Mesenteric fat pad (tissue), 1 donor: ENCODE measurements at regions not wholly inside any gene's neighbourhood (a gene's known extent, or its start where the extent isn't known, plus 50 kb on each side); places are given as distances from the start of the nearest gene placed in this dataset.

ENCODE experiments used
- DNase-seq: peaks from one replicate; pipeline ENCODE4 v3.0.0-alpha.2; 2020; ENCODE audit warnings: low spot score
- donor health status: DM: yes; HTN: yes; CAD: no.

DNA sequence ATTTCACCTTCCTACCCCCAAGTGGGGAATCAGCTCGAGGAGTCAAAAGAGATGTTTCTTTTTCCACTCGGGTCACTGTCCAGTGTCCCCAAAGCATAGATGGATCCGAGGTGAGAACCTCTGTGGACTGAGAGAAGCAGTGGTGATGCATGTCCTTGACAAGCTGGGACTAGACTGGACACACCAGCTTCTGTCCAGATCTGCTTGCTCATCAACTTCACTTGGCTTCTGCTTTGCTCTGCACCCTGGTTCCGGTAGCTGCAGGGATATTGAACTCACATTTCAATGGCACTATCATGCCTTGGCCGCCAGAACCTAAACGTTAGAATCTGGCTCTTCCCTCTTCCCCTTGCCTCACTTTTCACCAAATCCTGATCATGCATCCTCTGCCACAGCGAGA is 50.3 kb upstream of the CXCL12 start:
- no peak for DNase-seq

DNA sequence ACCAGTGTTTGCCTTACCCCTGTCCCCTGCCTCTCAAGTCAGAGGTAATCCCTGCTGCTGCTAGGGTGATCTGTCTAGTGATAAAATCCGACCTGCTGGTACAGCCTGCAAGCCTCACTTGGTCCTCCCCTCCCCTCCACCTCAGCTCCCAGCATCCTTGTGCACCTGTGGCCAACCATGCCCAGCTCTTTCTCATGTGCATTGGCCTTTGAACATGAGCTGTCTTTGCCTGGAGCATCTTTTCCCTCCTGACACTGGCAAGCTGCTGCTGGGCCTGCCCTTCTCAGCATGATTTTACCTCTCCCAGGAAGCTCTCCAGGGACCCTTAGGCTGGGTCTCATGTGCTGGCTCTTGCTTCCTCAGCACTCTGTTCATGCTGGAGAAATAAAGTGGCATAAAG is 51.3 kb upstream of the CXCL12 start:
- no peak for DNase-seq

DNA sequence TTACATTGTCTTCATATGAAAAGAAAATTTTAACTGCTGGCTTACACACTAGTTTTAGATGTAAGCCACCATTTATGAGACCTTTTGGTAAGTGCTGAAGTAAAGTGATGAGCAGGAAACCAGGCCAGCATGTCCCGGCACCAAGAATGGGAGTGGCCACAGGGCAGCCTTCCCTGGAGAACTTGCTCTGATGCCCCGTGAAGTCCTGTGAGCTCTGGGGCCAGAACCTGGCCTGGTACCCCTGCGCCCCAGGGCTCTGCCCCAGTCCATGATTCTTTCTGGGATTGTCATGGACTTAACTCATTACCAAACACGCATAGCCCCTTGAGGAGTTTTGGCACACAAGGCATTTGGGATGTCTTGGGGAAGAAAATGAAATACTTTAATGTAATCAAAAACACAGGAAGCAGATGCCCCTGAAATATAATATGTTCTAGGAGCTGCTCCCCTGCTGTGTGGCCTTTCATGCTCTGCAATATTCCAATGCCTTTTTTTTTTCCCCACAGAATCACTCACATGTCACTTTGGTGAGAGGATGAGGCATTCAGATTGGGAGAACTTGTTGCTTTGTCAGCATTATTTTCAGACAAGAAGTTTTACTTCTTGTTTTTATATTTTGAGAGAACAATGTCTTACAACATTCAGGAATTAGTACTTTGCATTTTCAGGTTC is 53.1 kb upstream of the CXCL12 start:
- DNase-seq: no peak

DNA sequence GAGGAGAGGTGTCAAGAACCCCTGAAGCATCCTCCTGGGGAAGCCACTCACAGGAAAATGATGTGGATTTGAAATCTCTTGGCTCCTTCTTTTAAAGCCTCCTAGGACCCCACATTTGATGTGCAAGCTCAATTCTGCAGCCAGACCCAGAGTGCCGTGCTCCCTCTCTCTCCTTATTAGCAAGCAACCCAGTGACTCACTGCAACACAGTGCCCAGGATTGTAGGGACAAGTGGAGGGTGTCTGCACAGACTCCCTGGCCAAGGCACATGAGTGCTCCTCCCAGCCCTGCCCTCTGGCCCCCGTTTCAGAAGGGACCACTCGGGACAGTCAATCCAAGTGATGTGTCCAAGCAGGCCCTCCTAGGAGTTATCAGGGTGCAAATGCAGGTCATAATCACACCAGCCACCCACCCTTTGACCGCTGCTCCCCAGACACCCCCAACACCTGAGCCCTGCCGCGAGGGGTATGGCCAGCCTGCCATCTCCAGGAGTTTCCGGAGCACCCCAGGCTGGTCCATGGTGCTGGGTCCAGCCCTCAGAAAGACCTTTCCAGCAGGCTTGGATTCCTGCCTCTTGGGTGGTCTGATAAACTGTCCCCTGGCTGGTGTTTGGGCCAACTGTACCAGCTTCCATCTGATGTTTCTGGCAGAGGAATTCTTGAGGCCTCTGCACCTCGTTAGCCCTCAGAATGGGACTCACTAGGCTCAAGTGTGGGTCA is 54.5 kb upstream of the CXCL12 start:
- peak; percentile 62 for DNase-seq

DNA sequence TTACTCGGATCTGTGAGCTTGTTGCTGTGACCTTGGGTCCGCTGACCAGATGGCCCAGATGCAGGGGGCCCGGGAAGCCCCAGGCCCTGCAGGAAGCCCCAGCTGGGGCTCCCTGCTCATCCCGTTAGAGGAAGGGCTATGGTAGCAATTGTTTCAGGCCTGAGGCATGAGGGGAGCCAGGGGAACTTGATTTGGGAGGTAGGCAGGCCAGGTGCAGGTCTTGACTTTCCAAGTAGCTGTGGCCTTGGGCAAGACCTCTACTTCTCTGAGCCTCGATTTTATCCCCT is 55.0 kb upstream of the CXCL12 start:
- DNase-seq: peak; percentile 72

DNA sequence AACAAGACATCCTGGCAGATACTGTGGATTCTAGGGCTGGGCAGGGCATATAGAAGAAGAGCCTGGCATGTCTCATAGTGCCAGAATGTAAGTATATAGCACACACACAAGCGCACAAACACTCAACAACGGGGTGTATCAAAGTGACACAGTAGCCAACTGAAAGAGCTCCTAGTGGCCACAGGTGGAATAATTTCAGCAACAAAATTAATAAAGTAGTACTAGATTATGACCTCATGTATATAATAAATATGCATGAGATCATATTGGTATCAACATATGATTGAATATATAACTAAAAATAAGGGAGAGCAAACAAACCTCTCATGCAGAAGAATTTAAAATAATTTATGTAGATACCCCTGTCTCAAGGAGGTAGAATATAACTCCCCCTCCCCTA is 72.4 kb upstream of the CXCL12 start:
- no peak for DNase-seq

DNA sequence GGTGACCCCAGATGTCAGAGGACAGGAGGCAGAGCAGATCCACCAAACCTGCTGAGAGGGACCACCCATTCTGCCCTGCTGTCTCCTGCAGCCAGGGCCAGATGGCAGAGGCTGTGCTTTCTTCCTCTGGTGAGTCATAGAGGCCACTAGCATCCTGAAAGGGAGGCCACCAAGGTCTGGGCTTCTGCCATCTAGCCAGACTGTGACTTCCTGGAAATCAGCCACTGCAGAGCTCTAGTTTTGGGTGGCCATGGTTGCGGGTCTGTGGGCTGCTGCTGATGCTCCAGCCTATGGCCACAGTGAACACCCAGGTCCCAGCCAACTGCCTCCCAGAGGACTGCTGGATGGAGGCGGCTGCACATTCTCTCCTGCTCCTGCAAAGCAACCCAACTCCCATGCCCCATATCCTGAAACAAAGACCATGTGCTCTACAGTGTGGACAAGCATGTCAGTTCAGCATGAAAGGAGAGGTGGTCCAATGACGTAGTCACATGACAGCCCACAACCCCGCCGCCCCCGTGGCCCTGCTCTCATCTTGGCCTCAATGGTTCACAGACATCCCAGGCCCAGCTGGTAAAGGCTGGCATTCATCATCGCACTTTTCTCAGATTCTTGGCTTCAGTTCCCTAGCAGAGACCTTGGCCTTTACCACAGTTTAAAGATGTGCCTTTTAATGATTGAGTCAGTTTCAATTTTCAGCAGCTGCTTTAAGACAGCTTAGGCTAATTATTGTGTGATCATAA is 73.9 kb upstream of the CXCL12 start:
- DNase-seq: peak; percentile 72

DNA sequence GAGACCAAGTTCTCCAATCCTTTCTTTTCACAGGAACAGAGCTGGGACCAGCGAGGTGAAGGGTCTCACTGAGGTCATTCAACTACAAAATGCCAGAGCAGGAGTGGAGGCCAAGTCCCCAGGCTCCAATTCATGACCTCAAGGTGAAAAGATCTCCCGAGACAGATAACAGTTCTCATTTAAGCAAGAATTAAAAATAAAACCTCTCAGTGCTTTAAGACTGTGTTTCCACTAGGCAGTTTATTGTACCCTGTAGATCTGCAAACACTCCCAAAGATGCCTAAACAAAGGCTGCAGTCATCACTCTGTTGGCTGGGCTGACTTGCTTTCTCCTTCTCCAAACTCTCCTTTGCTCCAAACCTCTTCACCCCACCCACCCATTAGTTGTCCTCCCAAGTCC is 74.8 kb upstream of the CXCL12 start:
- no peak for DNase-seq

DNA sequence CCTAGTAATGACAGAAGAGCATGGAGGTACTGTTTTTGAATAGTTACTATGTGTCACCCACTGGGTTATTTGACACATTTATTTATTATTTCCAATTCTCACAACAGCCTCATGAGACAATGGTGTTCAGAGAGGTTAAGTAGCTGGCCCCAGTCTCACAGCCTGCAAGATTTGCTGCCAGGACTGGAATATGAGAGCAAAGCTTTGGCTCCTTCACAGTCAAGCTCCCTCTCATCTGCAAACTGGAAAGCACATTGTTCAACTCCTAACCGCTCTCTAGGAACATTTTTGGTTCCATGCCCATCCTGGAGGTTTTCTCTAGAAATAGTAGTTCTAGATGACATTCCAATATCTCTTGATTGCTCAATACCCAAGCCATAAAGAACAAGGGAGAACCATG is 75.5 kb upstream of the CXCL12 start:
- DNase-seq: no peak

DNA sequence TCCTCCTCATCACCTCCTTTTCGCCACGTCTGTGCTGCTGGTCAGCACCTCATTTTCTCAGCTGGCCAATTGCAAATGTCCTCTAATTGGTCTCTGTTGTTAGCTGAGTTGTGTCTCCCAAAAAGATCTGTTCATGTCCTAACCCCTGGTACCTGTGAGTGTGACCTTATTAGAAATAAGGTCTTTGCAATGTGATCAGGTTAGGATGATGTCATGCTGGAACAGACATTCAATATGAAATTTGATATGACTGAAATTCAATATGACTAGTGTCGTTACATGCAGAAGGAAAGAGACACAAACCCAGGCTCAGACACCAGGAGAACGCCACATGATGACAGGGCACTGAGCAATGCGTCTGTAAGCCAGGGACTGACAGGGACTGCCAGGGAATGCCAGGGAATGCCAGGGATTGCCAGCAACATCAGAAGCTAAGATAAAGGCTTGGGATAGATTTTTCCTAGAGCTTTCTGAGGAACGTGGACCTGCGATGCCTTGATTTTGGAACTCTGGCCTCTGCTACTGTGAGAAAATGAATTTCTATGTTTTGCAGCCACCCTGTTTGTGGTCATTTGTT is 77.5 kb upstream of the CXCL12 start:
- no peak for DNase-seq

DNA sequence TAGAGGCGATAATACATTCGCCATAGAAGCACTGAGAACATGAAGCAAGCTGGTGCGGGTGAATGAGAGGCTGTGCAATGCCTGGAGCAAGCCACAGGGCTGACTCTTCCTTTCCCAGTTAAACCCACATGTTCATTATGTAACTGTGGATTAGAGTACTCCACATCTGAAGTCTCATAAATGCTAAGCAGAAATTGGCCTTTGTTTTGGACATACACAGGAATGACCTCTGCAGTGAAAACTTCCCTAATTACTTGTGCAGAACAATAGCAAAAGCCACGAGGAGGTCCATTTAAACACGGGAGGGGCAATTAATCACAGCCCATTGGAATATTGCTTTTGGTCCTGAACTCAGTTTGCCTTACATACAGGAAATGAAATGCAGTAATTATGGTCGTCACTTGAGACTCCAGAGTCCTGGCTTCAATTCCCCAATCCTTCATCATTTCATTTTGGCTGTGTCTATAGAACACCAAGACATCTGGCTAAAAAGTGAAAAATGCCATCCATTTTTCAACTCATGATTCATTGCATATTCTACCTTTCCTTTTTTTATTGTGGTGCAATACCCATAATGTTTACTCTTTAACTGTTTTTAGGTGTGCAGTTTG is 78.7 kb upstream of the CXCL12 start:
- no peak for DNase-seq

DNA sequence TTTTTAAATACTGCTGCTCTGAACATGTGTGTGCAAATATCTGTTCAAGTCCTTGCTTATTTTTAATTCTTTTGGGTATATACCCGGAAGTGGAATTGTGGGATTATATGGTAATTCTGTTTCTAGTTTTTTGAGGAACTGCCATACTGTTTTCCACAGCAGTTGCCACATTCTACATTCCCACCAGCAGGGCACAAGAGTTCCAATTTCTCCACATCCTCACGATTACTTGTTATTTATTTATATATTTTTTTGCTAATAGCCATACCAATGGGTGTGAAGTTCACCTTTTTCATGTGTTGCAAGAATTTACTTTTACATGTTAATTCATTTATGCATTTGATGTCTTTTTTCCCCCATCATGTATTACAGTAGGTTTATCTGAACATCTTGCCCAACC is 79.6 kb upstream of the CXCL12 start:
- no peak for DNase-seq

DNA sequence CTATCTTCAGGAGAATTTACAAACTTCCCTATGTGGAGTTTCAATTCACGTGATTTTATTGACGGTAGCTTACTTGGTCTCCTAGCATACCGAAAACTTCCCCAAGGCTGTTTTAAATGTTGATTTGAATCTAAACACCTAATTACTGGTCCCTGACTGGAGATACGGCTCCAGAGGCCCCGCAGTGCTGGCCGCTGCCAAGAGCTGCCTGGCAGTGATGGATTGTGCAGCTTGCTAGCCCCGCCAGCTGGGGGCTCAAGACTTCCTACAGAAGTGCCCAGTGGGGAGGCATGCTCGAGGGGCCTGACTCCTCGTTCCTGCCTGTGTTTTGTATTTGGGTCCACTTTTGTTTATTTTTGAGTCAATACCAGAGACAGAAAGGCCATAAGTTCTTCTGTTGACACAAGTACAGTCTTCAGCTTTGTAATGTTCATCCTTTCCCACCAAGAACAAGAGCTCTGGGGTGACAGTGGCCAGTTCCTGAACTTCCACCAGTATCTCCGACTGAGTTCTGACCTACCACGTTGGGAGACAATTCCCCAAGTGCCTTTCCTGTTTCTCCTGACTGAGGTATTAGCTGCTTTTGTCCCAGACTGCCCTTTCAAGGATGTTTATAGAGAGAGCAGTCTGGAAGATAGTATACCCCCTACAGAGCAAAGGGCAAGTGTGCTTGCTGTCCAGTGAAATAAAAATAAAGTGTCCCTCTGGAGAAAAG is 80.7 kb upstream of the CXCL12 start:
- no peak for DNase-seq

DNA sequence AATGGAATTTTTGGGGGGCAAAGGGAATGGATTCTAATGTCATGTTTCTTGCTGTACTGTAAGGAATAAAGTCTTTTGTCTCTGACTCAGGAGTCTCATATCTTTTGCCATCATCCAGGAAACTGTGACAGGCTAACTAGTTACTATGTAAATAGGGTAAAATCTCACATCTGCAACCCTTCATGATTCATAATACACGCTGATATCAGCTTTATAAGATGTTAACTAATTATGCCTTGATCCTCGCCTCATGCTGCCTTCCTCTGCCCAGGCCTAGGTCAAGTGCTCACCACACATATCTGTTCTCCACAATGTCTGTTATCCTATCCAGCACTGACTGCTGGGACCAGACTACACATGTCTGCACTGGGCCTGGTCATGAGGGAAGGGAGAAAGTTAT is 81.3 kb upstream of the CXCL12 start:
- DNase-seq: no peak

DNA sequence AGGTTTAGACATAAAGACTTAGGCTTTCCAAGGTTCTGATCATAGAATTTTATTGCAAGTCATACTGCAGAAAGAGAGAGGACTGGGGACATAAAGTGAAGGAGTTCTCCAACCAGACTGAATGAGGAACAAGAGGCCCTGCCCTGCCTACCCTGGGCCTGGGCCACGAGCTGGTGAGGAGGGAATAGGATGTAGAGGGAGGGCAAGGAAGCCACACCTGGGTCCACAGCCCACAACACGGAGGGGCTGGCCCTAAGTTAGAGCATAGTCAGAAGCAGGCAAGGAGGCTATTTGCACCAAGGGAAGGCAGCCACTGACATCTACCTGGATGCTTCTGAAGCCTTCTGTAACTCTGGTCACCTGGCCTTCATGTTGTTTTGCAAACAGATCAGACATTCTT is 82.2 kb upstream of the CXCL12 start:
- no peak for DNase-seq

DNA sequence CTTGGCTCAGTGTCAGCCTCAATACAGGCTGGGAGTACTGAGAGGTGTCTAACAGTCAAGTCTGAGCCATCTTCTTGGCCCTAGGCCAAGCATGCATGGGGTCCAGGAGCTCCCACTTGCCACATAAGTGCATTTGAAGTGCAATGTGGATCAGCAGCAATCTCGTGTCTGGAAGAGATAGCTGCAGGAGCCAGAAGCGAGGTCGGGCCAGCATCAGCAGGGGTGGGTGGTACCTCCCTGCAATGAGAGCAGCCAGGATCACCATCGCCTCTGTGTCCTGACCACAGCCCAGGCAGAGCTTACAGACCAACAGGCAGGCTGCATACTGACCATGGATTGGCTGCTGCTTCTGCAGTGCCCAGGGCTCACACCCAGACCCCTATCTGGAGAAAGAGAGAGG is 83.0 kb upstream of the CXCL12 start:
- no peak for DNase-seq

DNA sequence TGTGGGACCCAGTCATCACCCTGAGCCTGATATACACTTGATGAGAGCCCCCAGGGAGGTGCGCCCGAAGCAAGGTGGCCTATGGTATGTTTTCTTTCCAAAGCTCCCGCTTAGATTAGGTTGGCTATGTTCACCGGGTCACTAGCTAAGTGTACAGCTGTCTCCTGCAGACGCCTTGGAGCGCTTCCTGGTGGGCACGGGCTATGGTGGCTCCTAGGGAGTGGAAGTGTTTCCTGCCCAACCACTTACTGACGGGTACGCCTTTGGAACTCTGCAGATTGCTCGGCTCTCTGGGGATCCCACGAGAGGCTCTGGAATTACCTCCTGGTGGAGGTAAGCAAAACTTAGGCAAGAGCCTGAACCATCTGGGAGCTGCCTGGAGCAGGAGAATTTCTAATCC is 83.6 kb upstream of the CXCL12 start:
- DNase-seq: no peak

DNA sequence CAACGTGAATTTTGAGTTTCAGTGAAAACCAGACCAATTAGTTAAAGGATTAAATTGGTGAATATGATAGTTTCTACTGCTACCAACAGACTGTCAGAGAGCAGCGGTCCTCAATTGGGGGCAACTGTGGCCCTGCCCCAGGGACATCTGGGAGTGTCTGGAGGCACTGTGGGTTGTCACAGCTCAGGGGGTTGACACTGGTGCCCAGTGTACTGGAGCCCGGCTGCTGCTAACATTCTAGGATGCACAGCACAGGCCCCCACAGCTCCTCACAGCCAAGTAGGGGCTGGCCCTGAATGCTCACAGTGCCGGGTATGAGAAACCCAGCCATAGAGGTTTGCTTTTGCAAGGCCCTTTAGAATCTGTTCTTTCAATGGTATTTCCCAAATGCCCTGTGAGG is 84.1 kb upstream of the CXCL12 start:
- DNase-seq: no peak

DNA sequence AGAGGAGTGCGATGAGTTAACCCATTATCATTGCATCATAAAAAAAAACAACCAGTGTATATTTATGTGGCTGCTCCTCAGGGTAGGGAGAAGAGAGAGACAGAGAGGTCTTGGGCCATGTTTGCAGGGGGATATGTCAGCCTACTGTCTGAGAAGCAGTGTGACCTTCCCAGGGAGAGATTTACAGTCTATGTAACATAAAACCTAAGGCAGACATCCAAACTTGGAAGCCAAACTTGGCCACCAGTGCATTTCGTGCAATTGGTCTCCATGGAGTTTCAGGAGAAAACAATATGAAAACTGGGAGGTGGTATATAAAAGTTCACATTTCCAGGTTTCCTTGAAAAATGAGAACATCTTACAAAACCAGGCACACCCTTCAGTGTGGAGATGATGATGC is 85.9 kb upstream of the CXCL12 start:
- no peak for DNase-seq

DNA sequence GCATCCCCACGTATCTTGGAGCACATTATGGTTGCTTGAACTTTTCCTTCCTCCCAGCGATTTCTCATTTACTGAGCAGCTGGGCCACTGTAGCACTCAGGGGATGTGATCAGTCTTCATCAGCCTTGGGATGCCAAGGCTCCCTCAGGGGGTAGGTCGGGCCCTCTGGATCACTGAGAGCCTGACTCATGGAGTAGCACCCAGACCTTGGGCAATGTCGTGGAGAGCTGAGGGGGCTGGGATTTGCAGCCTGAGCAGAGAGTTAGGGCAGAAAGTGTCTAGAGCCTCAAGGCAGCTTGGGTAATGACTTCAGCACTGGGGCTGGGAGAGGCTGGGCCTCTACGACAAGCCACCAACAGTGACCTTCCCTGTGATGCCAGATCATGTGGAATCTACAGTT is 86.5 kb upstream of the CXCL12 start:
- DNase-seq: no peak

DNA sequence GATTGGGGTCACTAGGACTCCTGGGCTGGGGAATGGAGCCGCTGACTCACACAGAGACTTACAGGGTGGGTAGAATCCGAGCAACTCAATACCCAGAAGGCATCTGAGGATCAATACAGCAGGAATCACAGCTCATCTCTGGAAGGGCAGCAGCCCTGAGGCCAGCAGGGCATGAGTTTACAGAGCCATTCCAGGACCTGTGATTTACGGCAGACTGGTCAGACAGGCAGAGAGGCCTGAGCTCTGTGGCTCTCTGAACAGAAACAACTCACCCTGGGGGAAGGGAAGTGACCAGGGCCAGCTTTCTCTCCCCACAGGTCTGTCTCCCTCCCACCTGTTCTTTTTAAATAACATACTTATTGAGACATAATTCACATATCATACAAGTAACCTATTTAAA is 88.2 kb upstream of the CXCL12 start:
- DNase-seq: no peak
